CD4-positive, alpha-beta memory T cell (primary cell): ENCODE measurements at regions not wholly inside any gene's neighbourhood (a gene's known extent, or its start where the extent isn't known, plus 50 kb on each side); places are given as distances from the start of the nearest gene placed in this dataset.

Experiments
- CTCF ChIA-PET: fragments of 350-600 bp; sonication (Branson Sonifier 250); formaldehyde crosslinking; loops from one replicate; lab custom pipeline; 2021; ENCODE audit warnings: inconsistent platforms; ENCODE audit not compliant: partially characterized antibody; lab: Charles Lee
- POLR2A ChIA-PET: fragments of 350-600 bp; sonication (Branson Sonifier 250); formaldehyde crosslinking; loops from one replicate; lab custom pipeline; 2021; ENCODE audit not compliant: partially characterized antibody; lab: Charles Lee
- DNase-seq, 5 donors: peaks; one replicate each; pipeline versions ENCODE4 v3.0.0 to v3.0.0-alpha.2; 2020 to 2022; ENCODE audit warnings: mixed read lengths in 1 of 5
- H3K27ac ChIP-seq: one replicate; pipeline ENCODE4 v1.7.0; 2013; ENCODE audit warnings: low read depth, low read length
- H3K27me3 ChIP-seq: 2 replicates; pipeline ENCODE4 v1.7.0; 2013; ENCODE audit warnings: mild to moderate bottlenecking, low read length, moderate library complexity; ENCODE audit not compliant: insufficient read depth
- H3K36me3 ChIP-seq: 2 replicates; pipeline ENCODE4 v1.7.0; 2013; ENCODE audit warnings: mild to moderate bottlenecking, low read length, moderate library complexity; ENCODE audit not compliant: insufficient read depth
- H3K4me1 ChIP-seq: 2 replicates; pipeline ENCODE4 v1.7.0; 2013; ENCODE audit warnings: mild to moderate bottlenecking, low read length, moderate library complexity; ENCODE audit not compliant: insufficient read depth
- H3K4me3 ChIP-seq, 2 donors: one replicate each; pipeline ENCODE4 v1.7.0; 2013; ENCODE audit warnings: low read length in 2 of 2, mild to moderate bottlenecking in 1 of 2
- H3K9me3 ChIP-seq, 2 donors: one replicate each; pipeline ENCODE4 v1.7.0; 2013; ENCODE audit warnings: low read length in 2 of 2, control low read depth in 1 of 2; ENCODE audit not compliant: control insufficient read depth in 1 of 2
- H3K27ac Mint-ChIP-seq, 7 donors: one replicate each; pipeline ENCODE4 v1.8.0; 2020 to 2021; ENCODE audit warnings: mixed read lengths in 7 of 7, mild to moderate bottlenecking in 6 of 7, inconsistent platforms in 3 of 7, moderate library complexity in 3 of 7
- H3K27me3 Mint-ChIP-seq, 2 donors: one replicate each; pipeline ENCODE4 v1.8.0; 2020 to 2021; ENCODE audit warnings: mixed read lengths in 2 of 2
- H3K36me3 Mint-ChIP-seq, 2 donors: one replicate each; pipeline ENCODE4 v1.8.0; 2020 to 2021; ENCODE audit warnings: mixed read lengths in 2 of 2, inconsistent platforms in 1 of 2, mild to moderate bottlenecking in 1 of 2
- H3K4me1 Mint-ChIP-seq, 4 donors: one replicate each; pipeline ENCODE4 v1.8.0; 2020 to 2021; ENCODE audit warnings: mixed read lengths in 4 of 4, mild to moderate bottlenecking in 1 of 4
- H3K4me3 Mint-ChIP-seq, 8 donors: one replicate each; pipeline ENCODE4 v1.8.0; 2020 to 2021; ENCODE audit warnings: mixed read lengths in 8 of 8, mild to moderate bottlenecking in 7 of 8, moderate library complexity in 6 of 8, inconsistent platforms in 3 of 8
- H3K9me3 Mint-ChIP-seq, 8 donors: one replicate each; pipeline ENCODE4 v1.8.0; 2020 to 2021; ENCODE audit warnings: mixed read lengths in 8 of 8, mild to moderate bottlenecking in 5 of 8, inconsistent platforms in 3 of 8, moderate library complexity in 1 of 8
- intact Hi-C: fragments of 100-400 bp; cut with micrococcal nuclease; formaldehyde crosslinking; loops from one replicate; pipeline ENCODE4 v1.15.1; 2023

GRCh38 chr11:130766650-130767565 lies 149.4 kb downstream of the SNX19 start:
- peaks cover 2 to 8% of the 10 kb centered on the region in 2 donors for H3K27me3 Mint-ChIP-seq
- CTCF ChIA-PET: no interaction called here
- H3K4me1 ChIP-seq: no peaks in the 10 kb centered on the region
- H3K36me3 ChIP-seq: no peaks in the 10 kb centered on the region
- DNase-seq: no peak
- H3K4me1 Mint-ChIP-seq: no peaks in the 10 kb centered on the region
- H3K4me3 ChIP-seq: no peak overlapping the region
- POLR2A ChIA-PET: no interaction called here
- H3K27ac ChIP-seq: no peak overlapping the region
- H3K9me3 Mint-ChIP-seq: no peaks in the 10 kb centered on the region
- intact Hi-C loops: no loop called here
- H3K27me3 ChIP-seq: no peaks in the 10 kb centered on the region
- no peaks in the 10 kb centered on the region for H3K9me3 ChIP-seq
- H3K27ac Mint-ChIP-seq: no peak overlapping the region
- no peak overlapping the region for H3K4me3 Mint-ChIP-seq
- H3K36me3 Mint-ChIP-seq: no peaks in the 10 kb centered on the region

GRCh38 chr11:130769782-130770535 lies 146.3 kb downstream of the SNX19 start:
- Mint-ChIP-seq H3K27ac (no peak overlapping the region), H3K36me3 (no peaks in the 10 kb centered on the region), H3K4me3 (no peak overlapping the region), H3K27me3 (peaks cover 2 to 4% of the 10 kb centered on the region in 2 donors), H3K9me3 (no peaks in the 10 kb centered on the region), H3K4me1 (no peaks in the 10 kb centered on the region)
- Histone ChIP-seq H3K27me3 (no peaks in the 10 kb centered on the region), H3K27ac (no peak overlapping the region), H3K9me3 (no peaks in the 10 kb centered on the region), H3K4me1 (no peaks in the 10 kb centered on the region), H3K36me3 (no peaks in the 10 kb centered on the region), H3K4me3 (no peak overlapping the region)
- intact Hi-C loops: no loop called here
- POLR2A ChIA-PET: no interaction called here
- no peak for DNase-seq
- CTCF ChIA-PET: no interaction called here

- Histone ChIP-seq H3K4me1 (no peaks in the 10 kb centered on the region), H3K36me3 (no peaks in the 10 kb centered on the region), H3K9me3 (no peaks in the 10 kb centered on the region), H3K27me3 (no peaks in the 10 kb centered on the region), H3K4me3 (no peak overlapping the region), H3K27ac (no peak overlapping the region)
- H3K9me3 Mint-ChIP-seq: no peaks in the 10 kb centered on the region
- no peaks in the 10 kb centered on the region for H3K4me1 Mint-ChIP-seq
- peaks cover 2 to 3% of the 10 kb centered on the region in 2 donors for H3K27me3 Mint-ChIP-seq
- DNase-seq: no peak
- H3K36me3 Mint-ChIP-seq: no peaks in the 10 kb centered on the region
- intact Hi-C loops: no loop called here
- no peak overlapping the region for H3K4me3 Mint-ChIP-seq
- ChIA-PET CTCF (no interaction called here), POLR2A (no interaction called here)
- no peak overlapping the region for H3K27ac Mint-ChIP-seq
Observed at GRCh38 chr11:130771708-130772107, 144.6 kb downstream of the SNX19 start.

GRCh38 chr11:130772266-130773227 lies 143.7 kb downstream of the SNX19 start:
- ChIA-PET POLR2A (no interaction called here), CTCF (no interaction called here)
- peaks cover 2 to 6% of the 10 kb centered on the region in 2 donors for H3K27me3 Mint-ChIP-seq
- no peaks in the 10 kb centered on the region for H3K4me1 ChIP-seq
- H3K4me3 Mint-ChIP-seq: no peak overlapping the region
- peaks cover 0 to 2% (median 0%) of the 10 kb centered on the region in 8 donors for H3K9me3 Mint-ChIP-seq
- no peak for DNase-seq
- no peaks in the 10 kb centered on the region for H3K36me3 Mint-ChIP-seq
- H3K4me1 Mint-ChIP-seq: no peaks in the 10 kb centered on the region
- no peak overlapping the region for H3K27ac Mint-ChIP-seq
- no peaks in the 10 kb centered on the region for H3K9me3 ChIP-seq
- H3K36me3 ChIP-seq: no peaks in the 10 kb centered on the region
- no peak overlapping the region for H3K4me3 ChIP-seq
- intact Hi-C loops: no loop called here
- no peak overlapping the region for H3K27ac ChIP-seq
- H3K27me3 ChIP-seq: no peaks in the 10 kb centered on the region

- no peaks in the 10 kb centered on the region for H3K36me3 Mint-ChIP-seq
- Histone ChIP-seq H3K9me3 (no peaks in the 10 kb centered on the region), H3K27me3 (no peaks in the 10 kb centered on the region), H3K27ac (no peak overlapping the region), H3K4me3 (no peak overlapping the region), H3K36me3 (no peaks in the 10 kb centered on the region), H3K4me1 (no peaks in the 10 kb centered on the region)
- intact Hi-C loops: no loop called here
- H3K27ac Mint-ChIP-seq: no peak overlapping the region
- DNase-seq: no peak
- peaks cover 0 to 2% (median 0%) of the 10 kb centered on the region in 8 donors for H3K9me3 Mint-ChIP-seq
- POLR2A ChIA-PET: no interaction called here
- CTCF ChIA-PET: no interaction called here
- no peaks in the 10 kb centered on the region for H3K4me1 Mint-ChIP-seq
- H3K4me3 Mint-ChIP-seq: no peak overlapping the region
- H3K27me3 Mint-ChIP-seq: peaks cover 2 to 6% of the 10 kb centered on the region in 2 donors
Observed at GRCh38 chr11:130773244-130773820, 142.9 kb downstream of the SNX19 start.

- Mint-ChIP-seq H3K27ac (no peak overlapping the region), H3K36me3 (no peaks in the 10 kb centered on the region), H3K4me3 (no peak overlapping the region), H3K9me3 (peaks cover 0 to 2% (median 0%) of the 10 kb centered on the region in 8 donors), H3K4me1 (no peaks in the 10 kb centered on the region), H3K27me3 (peaks cover 2 to 6% of the 10 kb centered on the region in 2 donors)
- Histone ChIP-seq H3K9me3 (no peaks in the 10 kb centered on the region), H3K36me3 (no peaks in the 10 kb centered on the region), H3K27me3 (no peaks in the 10 kb centered on the region), H3K4me3 (no peak overlapping the region), H3K4me1 (no peaks in the 10 kb centered on the region), H3K27ac (no peak overlapping the region)
- no peak for DNase-seq
- CTCF ChIA-PET: no interaction called here
- intact Hi-C loops: no loop called here
- POLR2A ChIA-PET: no interaction called here
Observed at GRCh38 chr11:130774703-130775102, 141.6 kb downstream of the SNX19 start.
